VCaP (cell line): ENCODE measurements at regions not wholly inside any gene's neighbourhood (a gene's known extent, or its start where the extent isn't known, plus 50 kb on each side); places are given as distances from the start of the nearest gene placed in this dataset.
A peak's percentile ranks its signal among the peaks of the same experiment; 100 is the strongest.

ENCODE experiments used
- H3K27ac ChIP-seq: fragments of 450-650 bp; 2 replicates; pipeline ENCODE4 v1.5.1; 2017
- CTCF ChIP-seq: fragments of 450-650 bp; conservative IDR thresholded peaks from 2 replicates; pipeline ENCODE4 v1.5.1; 2017; ENCODE audit warnings: mild to moderate bottlenecking, moderate library complexity

DNA sequence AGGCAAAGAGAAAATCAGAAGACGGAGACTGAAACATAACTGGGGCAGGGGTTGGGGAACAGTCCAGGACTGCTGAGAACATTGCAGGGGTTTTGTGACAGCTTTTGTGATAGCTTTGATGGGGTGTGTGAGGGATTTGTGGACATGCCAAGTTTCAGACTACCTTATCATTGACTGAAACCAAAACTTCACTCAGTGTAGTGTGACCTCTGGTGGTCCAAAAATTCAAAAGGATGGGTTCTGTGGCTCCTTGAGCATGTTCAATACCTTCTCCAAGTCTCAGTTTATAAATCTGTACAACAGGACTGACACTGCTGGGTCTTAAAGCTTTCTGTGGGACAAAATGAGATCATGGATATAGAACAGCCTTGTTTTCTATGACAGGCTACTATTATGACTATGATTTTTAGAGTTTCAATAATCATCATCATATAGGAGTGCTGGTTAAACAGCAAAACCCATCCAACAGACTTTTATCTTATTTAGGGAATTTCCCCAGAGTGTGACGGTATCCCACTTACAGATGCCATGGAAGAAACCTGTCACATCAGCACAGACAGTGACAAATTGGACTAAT is 259.2 kb upstream of the SLC14A2 start:
- H3K27ac ChIP-seq = no peak overlapping the region
- TF ChIP-seq CTCF = no peak

- TF ChIP-seq CTCF = no peak
- peak overlapping the region; percentile 74; the same call in 1 of the 2 replicates for H3K27ac ChIP-seq
Observed at GRCh38 chr18:45357686-45358470, 257.4 kb upstream of the SLC14A2 start.

- peak overlapping the region; percentile 74 for H3K27ac ChIP-seq
- no peak for TF ChIP-seq CTCF
Observed at GRCh38 chr18:45359275-45360009, 255.8 kb upstream of the SLC14A2 start.

GRCh38 chr18:45361125-45361851 is 254.0 kb upstream of the SLC14A2 start:
- TF ChIP-seq CTCF = no peak

DNA sequence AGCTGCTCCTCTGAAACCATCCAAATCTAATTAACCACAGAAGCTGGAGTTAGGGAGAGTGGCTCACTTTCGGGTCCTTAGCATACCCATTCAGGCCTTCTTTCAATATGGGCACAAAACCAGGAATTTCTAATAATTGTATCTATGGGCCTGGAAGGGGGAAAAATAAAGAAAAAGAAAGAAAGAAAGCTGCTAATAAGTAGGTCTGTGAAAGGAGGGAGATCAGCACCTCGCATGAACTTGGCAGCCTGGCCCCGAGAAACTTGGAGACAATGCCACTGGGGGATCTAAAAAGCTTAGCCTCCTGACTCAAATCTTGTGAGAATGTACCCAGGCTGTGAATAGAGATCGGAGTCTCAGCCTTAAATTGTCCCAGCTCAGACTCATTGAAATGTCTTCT is 252.1 kb upstream of the SLC14A2 start:
- no peak overlapping the region for H3K27ac ChIP-seq
- no peak for TF ChIP-seq CTCF

More at GRCh38 chr18:45361125-45361851, 254.0 kb upstream of the SLC14A2 start:
- no peak overlapping the region for H3K27ac ChIP-seq

- TF ChIP-seq CTCF = no peak
- no peak overlapping the region for H3K27ac ChIP-seq
Observed at GRCh38 chr18:45365835-45366234, 249.4 kb upstream of the SLC14A2 start.
